H9 (cell line): ENCODE measurements at regions not wholly inside any gene's neighbourhood (a gene's known extent, or its start where the extent isn't known, plus 50 kb on each side); places are given as distances from the start of the nearest gene placed in this dataset.

Experiments
- DNase-seq: peaks from one replicate; pipeline ENCODE4 v3.0.0-alpha.2; 2017
- H2AFZ ChIP-seq: one replicate; pipeline ENCODE4 v1.6.1; 2013; ENCODE audit warnings: mild to moderate bottlenecking, low read length, control low read depth, moderate library complexity
- H2AK5ac ChIP-seq: 2 replicates; pipeline ENCODE4 v1.6.1; 2013; ENCODE audit warnings: low read length, control low read depth, mixed read lengths; ENCODE audit not compliant: insufficient read length
- H2BK120ac ChIP-seq: one replicate; pipeline ENCODE4 v1.6.1; 2013; ENCODE audit warnings: low read depth, mild to moderate bottlenecking, low read length, control low read depth, inconsistent platforms; ENCODE audit not compliant: poor library complexity, severe bottlenecking
- H2BK12ac ChIP-seq: 2 replicates; pipeline ENCODE4 v1.6.1; 2013; ENCODE audit warnings: low read length, control low read depth, mixed read lengths, low read depth; ENCODE audit not compliant: insufficient read length
- H2BK15ac ChIP-seq: 2 replicates; pipeline ENCODE4 v1.6.1; 2013; ENCODE audit warnings: low read depth, low read length, control low read depth
- H2BK20ac ChIP-seq: one replicate; pipeline ENCODE4 v1.6.1; 2013; ENCODE audit warnings: low read depth, mild to moderate bottlenecking, low read length, control low read depth, inconsistent platforms; ENCODE audit not compliant: poor library complexity, severe bottlenecking
- H2BK5ac ChIP-seq: 2 replicates; pipeline ENCODE4 v1.6.1; 2013; ENCODE audit warnings: low read length, control low read depth, mixed read lengths; ENCODE audit not compliant: insufficient read length
- H3K14ac ChIP-seq: 2 replicates; pipeline ENCODE4 v1.6.1; 2013; ENCODE audit warnings: low read length, control low read depth; ENCODE audit not compliant: insufficient read depth
- H3K18ac ChIP-seq: 2 replicates; pipeline ENCODE4 v1.6.1; 2013; ENCODE audit warnings: low read depth, mild to moderate bottlenecking, mixed read lengths, low read length, control low read depth; ENCODE audit not compliant: insufficient read length
- H3K23ac ChIP-seq: 2 replicates; pipeline ENCODE4 v1.6.1; 2013; ENCODE audit warnings: low read length, control low read depth, mixed read lengths, low read depth; ENCODE audit not compliant: insufficient read length
- H3K23me2 ChIP-seq: 2 replicates; pipeline ENCODE4 v1.6.1; 2013; ENCODE audit warnings: low read depth, mild to moderate bottlenecking, mixed read lengths, low read length, control low read depth; ENCODE audit not compliant: insufficient read length, poor library complexity, severe bottlenecking
- H3K27ac ChIP-seq: 2 replicates; pipeline ENCODE4 v1.5.1; 2013; ENCODE audit warnings: low read length, control low read depth, mixed read lengths, low read depth; ENCODE audit not compliant: insufficient read length
- H3K27me3 ChIP-seq: 2 replicates; pipeline ENCODE4 v1.6.1; 2013; ENCODE audit warnings: low read length, control low read depth, inconsistent platforms; ENCODE audit not compliant: insufficient read depth
- H3K4ac ChIP-seq: 2 replicates; pipeline ENCODE4 v1.6.1; 2013; ENCODE audit warnings: low read depth, mild to moderate bottlenecking, control low read depth, inconsistent platforms, low read length, moderate library complexity
- H3K4me1 ChIP-seq: 2 replicates; pipeline ENCODE4 v1.6.1; 2013; ENCODE audit warnings: low read length, control low read depth, inconsistent platforms; ENCODE audit not compliant: insufficient read depth
- H3K4me2 ChIP-seq: 2 replicates; pipeline ENCODE4 v1.6.1; 2013; ENCODE audit warnings: low read length, control low read depth, mixed read lengths; ENCODE audit not compliant: insufficient read length, insufficient read depth
- H3K56ac ChIP-seq: 2 replicates; pipeline ENCODE4 v1.6.1; 2013; ENCODE audit warnings: low read depth, mild to moderate bottlenecking, mixed read lengths, low read length, control low read depth; ENCODE audit not compliant: insufficient read length
- H3K79me1 ChIP-seq: 2 replicates; pipeline ENCODE4 v1.6.1; 2013; ENCODE audit warnings: low read depth, mild to moderate bottlenecking, moderate library complexity, low read length, control low read depth, inconsistent platforms; ENCODE audit not compliant: insufficient read depth, poor library complexity, severe bottlenecking
- H3K79me2 ChIP-seq: 2 replicates; pipeline ENCODE4 v1.6.1; 2013; ENCODE audit warnings: low read length, control low read depth, inconsistent platforms; ENCODE audit not compliant: insufficient read depth
- H3K9ac ChIP-seq: 2 replicates; pipeline ENCODE4 v1.6.1; 2013; ENCODE audit warnings: low read length, control low read depth, mixed read lengths; ENCODE audit not compliant: insufficient read length; ENCODE audit errors: extremely low read depth
- H3K9me3 ChIP-seq: one replicate; pipeline ENCODE4 v1.6.1; 2013; ENCODE audit warnings: low read depth, low read length, inconsistent platforms; ENCODE audit not compliant: control insufficient read depth
- H3T11ph ChIP-seq: one replicate; pipeline ENCODE4 v1.6.1; 2013; ENCODE audit warnings: mild to moderate bottlenecking, low read length, control low read depth, inconsistent platforms
- H4K20me1 ChIP-seq: one replicate; pipeline ENCODE4 v1.6.1; 2013; ENCODE audit not compliant: control insufficient read depth, insufficient read length, insufficient read depth
- H4K5ac ChIP-seq: 2 replicates; pipeline ENCODE4 v1.6.1; 2013; ENCODE audit warnings: low read depth, mild to moderate bottlenecking, mixed read lengths, low read length, control low read depth; ENCODE audit not compliant: insufficient read length
- H4K8ac ChIP-seq: replicated peaks from 2 replicates; pipeline ENCODE4 v1.6.1; 2013; ENCODE audit warnings: low read length, control low read depth, mixed read lengths, low read depth; ENCODE audit not compliant: insufficient read length
- H4K91ac ChIP-seq: 2 replicates; pipeline ENCODE4 v1.6.1; 2013; ENCODE audit warnings: low read depth, mild to moderate bottlenecking, moderate library complexity, mixed read lengths, low read length, control low read depth; ENCODE audit not compliant: insufficient read length
- H3K27ac Mint-ChIP-seq, 3 experiments: 2 replicates in 2 of 3; 3 replicates in 1 of 3; pipeline ENCODE4 v1.8.0; 2020 to 2021; ENCODE audit warnings: mixed read lengths in 3 of 3, mild to moderate bottlenecking in 1 of 3, moderate library complexity in 1 of 3
- H3K27me3 Mint-ChIP-seq: 2 replicates; pipeline ENCODE4 v1.8.0; 2021; ENCODE audit warnings: low read depth, mild to moderate bottlenecking, moderate library complexity, mixed read lengths
- H3K36me3 Mint-ChIP-seq, 3 experiments: 2 replicates in 2 of 3; 3 replicates in 1 of 3; pipeline ENCODE4 v1.8.0; 2020 to 2021; ENCODE audit warnings: low read depth in 3 of 3, mixed read lengths in 3 of 3; ENCODE audit not compliant: insufficient read depth in 1 of 3
- H3K4me1 Mint-ChIP-seq, 2 experiments: 2 replicates each; pipeline ENCODE4 v1.8.0; 2020; ENCODE audit warnings: mixed read lengths in 2 of 2
- H3K4me3 Mint-ChIP-seq, 2 experiments: 2 replicates in 1 of 2; 3 replicates in 1 of 2; pipeline ENCODE4 v1.8.0; 2020 to 2021; ENCODE audit warnings: mild to moderate bottlenecking in 2 of 2, mixed read lengths in 2 of 2, moderate library complexity in 1 of 2
- H3K9me3 Mint-ChIP-seq, 2 experiments: 2 replicates in 1 of 2; 3 replicates in 1 of 2; pipeline ENCODE4 v1.8.0; 2020; ENCODE audit warnings: mild to moderate bottlenecking in 2 of 2, mixed read lengths in 2 of 2, moderate library complexity in 1 of 2
- WGBS: extraction: QIAGEN DNeasy Blood & Tissue Kit; methylation state at CpG from one replicate; pipeline ENCODE4 v1.1.7; 2013; ENCODE audit warnings: missing lambda C conversion rate, low lambda C conversion rate, mixed read lengths; ENCODE audit not compliant: insufficient read length; ENCODE audit errors: extremely low coverage; 5-methylcytosine and 5-hydroxymethylcytosine counted together
- TF ChIP-seq, protein P1 (sequence below): fragments of 200-600 bp; sonication (generic); conservative IDR thresholded peaks from 3 replicates; pipeline ENCODE4 v1.8.0; 2021; ENCODE audit warnings: antibody characterized with exemption, mild to moderate bottlenecking

DNA sequence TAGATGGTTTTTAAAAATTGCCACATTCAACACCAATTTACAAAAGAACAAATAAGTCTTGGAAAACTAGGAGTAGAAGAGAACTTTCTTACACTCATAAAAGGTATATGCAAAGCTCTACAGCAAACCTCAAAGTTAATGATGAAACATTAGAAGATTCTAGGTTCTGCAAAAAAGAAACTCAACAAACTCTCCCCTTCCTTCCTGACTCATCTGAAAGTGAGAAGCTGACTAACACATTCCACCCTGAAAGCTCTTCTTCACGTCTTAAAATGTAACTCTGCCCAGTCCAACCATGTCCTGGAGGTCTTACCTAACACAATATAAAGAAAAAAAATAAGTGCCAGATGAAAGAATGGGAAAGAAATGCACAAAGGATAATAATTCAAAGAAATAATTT lies 218.9 kb upstream of the ISX start:
- no peaks in the 10 kb centered on the region for H3K27me3 ChIP-seq
- H3K14ac ChIP-seq = no peak overlapping the region
- Mint-ChIP-seq H3K4me1 (peaks cover 27 to 37% of the 10 kb centered on the region in 2 experiments), H3K36me3 (peaks cover 17 to 26% (median 22%) of the 10 kb centered on the region in 3 experiments), H3K27ac (no peak overlapping the region), H3K27me3 (no peaks in the 10 kb centered on the region), H3K4me3 (no peak overlapping the region), H3K9me3 (peaks cover 24 to 25% of the 10 kb centered on the region in 2 experiments)
- WGBS = no CpG with 5 or more reads among the region's 1 CpG
- no peak overlapping the region for H3K27ac ChIP-seq
- no peak overlapping the region for H3K9ac ChIP-seq
- no peak for DNase-seq
- no peak overlapping the region for H4K91ac ChIP-seq
- no peak overlapping the region for H2AK5ac ChIP-seq
- no peaks in the 10 kb centered on the region for H3K79me2 ChIP-seq
- peaks cover 11% of the 10 kb centered on the region for H3K9me3 ChIP-seq
- no peaks in the 10 kb centered on the region for H4K20me1 ChIP-seq
- H3K4me2 ChIP-seq = no peak overlapping the region
- no peak overlapping the region for H4K8ac ChIP-seq
- H2BK12ac ChIP-seq = no peak overlapping the region
- no peak overlapping the region for H3K56ac ChIP-seq
- H3K23me2 ChIP-seq = no peaks in the 10 kb centered on the region
- no peak overlapping the region for H2AFZ ChIP-seq
- H3K79me1 ChIP-seq = no peaks in the 10 kb centered on the region
- no peak overlapping the region for H3K23ac ChIP-seq
- H3K4me1 ChIP-seq = no peaks in the 10 kb centered on the region; the same call in none of the 2 replicates
- H2BK15ac ChIP-seq = no peak overlapping the region
- no peak overlapping the region for H4K5ac ChIP-seq
- no peak overlapping the region for H2BK20ac ChIP-seq
- H3K4ac ChIP-seq = no peak overlapping the region
- no peak overlapping the region for H3T11ph ChIP-seq
- no peak overlapping the region for H2BK120ac ChIP-seq
- H2BK5ac ChIP-seq = no peak overlapping the region
- H3K18ac ChIP-seq = no peak overlapping the region
- TF ChIP-seq, protein P1, sequence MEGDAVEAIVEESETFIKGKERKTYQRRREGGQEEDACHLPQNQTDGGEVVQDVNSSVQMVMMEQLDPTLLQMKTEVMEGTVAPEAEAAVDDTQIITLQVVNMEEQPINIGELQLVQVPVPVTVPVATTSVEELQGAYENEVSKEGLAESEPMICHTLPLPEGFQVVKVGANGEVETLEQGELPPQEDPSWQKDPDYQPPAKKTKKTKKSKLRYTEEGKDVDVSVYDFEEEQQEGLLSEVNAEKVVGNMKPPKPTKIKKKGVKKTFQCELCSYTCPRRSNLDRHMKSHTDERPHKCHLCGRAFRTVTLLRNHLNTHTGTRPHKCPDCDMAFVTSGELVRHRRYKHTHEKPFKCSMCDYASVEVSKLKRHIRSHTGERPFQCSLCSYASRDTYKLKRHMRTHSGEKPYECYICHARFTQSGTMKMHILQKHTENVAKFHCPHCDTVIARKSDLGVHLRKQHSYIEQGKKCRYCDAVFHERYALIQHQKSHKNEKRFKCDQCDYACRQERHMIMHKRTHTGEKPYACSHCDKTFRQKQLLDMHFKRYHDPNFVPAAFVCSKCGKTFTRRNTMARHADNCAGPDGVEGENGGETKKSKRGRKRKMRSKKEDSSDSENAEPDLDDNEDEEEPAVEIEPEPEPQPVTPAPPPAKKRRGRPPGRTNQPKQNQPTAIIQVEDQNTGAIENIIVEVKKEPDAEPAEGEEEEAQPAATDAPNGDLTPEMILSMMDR = no peak
